Activated CD8-positive, alpha-beta memory T cell treated with anti-CD3 and anti-CD28 coated beads for 48 hours (primary cell): ENCODE measurements at regions not wholly inside any gene's neighbourhood (a gene's known extent, or its start where the extent isn't known, plus 50 kb on each side); places are given as distances from the start of the nearest gene placed in this dataset.

Experiments
- DNase-seq, 3 experiments: peaks; one replicate each; pipeline ENCODE4 v3.0.0-alpha.2; 2020; ENCODE audit warnings: low read depth in 2 of 3, low spot score in 2 of 3

DNA sequence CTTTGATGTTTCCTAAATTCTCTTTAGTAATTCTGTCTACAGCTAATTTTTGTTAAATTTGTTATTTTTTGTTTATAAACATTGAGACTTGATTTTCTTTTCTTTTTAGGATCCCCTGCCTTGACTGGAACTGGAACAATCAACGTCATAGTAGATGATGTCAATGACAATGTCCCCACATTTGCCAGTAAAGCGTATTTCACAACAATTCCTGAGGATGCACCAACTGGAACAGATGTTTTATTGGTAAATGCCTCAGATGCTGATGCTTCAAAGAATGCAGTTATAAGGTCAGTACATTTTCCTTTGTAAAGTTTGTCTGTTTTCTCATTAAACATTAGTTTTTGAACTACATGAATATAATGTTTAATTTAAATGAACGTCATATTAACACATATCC lies 119.4 kb downstream of the FAT4 start:
- no peak for DNase-seq

DNA sequence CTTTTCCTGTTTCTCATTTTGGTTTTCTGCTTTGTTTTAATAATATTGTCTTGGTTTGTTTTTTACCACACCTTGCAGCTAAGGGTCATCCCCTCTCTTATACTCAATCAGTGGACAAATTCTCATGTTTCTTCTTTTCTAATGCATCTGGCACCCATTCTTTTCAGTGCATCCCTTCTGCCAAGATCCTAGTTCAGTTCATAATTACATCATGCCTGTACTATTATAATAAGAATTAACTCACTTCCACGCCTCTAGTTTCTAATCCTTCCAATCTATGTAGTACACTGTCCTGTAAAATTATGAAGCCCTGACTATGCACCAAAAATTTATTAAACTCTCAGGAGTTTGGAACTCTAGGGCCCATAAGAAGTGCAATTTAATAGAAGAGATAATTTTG lies 126.1 kb downstream of the FAT4 start:
- DNase-seq, result no peak

DNA sequence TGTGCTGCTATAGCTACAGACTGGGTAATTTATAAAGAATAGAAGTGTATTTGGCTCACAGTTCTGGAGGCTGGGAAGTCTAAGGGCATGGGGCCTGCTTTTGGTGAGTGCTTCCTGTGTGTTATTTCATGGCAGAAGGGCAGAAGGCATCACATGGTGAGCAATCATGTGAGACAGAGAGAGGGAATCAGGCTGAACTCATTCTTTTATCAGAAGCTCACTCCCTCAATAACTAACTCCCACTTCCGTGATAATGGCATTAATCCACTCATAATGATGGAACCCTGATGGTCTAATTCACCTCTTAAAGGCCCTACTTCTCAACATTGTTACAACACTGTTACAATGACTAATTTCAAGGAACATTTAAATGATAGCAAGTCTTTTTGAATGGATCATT lies 129.4 kb downstream of the FAT4 start:
- DNase-seq, result no peak

DNA sequence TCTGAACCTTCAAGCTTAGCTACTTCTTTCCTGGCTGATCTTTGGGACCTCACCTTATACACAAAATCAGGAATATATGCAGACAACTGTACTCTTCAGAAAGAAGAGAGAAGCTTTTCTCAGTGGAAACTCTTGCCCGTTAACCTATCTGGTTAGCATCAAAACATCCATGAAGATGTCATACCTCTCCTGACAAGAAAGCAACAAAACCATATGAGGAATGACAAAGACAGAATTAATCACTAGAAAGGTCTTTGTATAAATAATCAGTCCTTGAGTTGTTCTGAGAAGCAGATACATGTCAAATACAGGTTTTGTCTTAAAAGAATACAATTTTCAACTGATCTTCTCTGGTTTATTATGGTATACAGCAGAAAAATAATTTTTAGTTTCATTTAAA lies 130.8 kb downstream of the FAT4 start:
- no peak for DNase-seq

GRCh38 chr4:125447551-125448290 lies 133.0 kb downstream of the FAT4 start:
- DNase-seq, result no peak

- DNase-seq, result no peak
Observed at GRCh38 chr4:125456075-125456474, 141.3 kb downstream of the FAT4 start.

DNA sequence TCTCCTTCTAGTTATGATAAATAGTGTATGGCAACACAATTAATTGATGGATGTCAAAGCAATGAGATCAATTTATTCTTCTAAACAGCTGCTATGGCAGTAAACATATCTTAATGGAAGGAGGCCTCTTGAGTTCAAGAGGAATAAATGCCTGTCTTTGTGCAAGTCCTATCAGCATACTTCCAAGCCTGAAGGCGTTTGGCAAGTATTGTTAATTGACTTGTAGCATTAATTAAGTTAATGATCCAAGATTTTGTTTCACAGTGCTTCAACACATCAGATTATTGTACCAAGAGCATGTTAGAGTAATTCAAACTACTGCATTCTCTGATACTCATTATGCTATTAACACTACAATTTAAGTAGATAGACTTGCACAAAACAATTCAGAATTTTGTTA lies 144.8 kb downstream of the FAT4 start:
- DNase-seq, result no peak

- no peak for DNase-seq
Observed at GRCh38 chr4:125461676-125462363, 147.1 kb downstream of the FAT4 start.

DNA sequence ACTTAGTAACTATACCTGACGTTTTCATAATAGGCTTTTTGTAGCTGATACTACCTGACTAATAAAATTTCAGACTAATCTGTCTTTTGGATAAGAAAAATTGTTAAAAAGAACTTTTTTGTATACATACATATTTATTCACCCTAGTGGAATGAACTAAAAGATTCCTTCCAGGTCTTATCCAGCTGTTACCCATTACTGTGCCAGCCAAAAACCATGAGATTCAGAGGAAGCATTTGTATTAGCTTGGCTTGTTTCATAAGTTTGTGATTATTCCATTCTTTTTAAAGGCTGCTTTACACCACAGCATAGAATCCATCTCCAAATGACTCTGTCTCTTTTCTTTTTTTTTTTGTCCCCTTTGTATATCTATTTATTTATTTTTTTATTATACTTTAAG lies 149.4 kb downstream of the FAT4 start:
- no peak for DNase-seq

GRCh38 chr4:125481334-125482045 lies 166.7 kb downstream of the FAT4 start:
- DNase-seq, result no peak

- no peak for DNase-seq
Observed at GRCh38 chr4:125482822-125483221, 168.1 kb downstream of the FAT4 start.

DNA sequence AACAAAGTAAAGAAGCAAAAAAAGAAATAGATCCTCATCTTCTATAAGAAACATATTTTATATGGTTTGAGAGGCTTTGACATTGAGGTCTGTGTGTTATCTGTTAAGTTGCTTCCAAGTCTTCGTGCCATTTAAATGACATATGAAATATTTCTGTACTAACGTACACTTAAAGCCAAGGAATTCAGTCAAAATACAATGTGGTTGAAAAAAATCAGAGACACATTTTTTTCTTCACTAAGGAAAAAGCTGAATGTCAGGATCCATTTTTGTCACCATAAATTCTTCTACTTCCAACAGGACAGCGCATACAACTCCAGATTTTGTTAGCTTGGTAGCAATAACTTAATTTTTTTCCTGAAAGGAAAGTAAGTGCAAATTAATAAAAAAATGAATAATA lies 168.5 kb downstream of the FAT4 start:
- no peak for DNase-seq

DNA sequence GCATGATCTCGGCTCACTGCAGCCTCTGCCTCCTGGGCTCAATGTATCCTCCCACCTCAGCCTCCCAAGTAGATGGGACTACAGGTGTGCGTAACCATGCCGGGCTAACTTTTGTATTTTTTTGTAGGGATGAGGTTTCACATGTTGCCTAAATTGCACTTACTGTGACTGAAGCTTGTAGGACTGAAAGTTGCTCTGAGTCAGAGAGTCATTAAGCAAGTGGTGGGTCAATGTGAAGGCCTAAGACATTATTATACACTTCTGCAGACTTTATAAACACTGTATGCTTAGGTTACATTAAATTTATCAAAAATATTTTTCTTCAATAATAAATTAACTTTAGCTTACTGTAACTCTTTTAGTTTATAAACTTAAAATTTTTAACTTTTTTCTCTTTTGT lies 170.2 kb downstream of the FAT4 start:
- DNase-seq, result no peak

GRCh38 chr4:125486351-125486750 lies 171.6 kb downstream of the FAT4 start:
- DNase-seq, result no peak

DNA sequence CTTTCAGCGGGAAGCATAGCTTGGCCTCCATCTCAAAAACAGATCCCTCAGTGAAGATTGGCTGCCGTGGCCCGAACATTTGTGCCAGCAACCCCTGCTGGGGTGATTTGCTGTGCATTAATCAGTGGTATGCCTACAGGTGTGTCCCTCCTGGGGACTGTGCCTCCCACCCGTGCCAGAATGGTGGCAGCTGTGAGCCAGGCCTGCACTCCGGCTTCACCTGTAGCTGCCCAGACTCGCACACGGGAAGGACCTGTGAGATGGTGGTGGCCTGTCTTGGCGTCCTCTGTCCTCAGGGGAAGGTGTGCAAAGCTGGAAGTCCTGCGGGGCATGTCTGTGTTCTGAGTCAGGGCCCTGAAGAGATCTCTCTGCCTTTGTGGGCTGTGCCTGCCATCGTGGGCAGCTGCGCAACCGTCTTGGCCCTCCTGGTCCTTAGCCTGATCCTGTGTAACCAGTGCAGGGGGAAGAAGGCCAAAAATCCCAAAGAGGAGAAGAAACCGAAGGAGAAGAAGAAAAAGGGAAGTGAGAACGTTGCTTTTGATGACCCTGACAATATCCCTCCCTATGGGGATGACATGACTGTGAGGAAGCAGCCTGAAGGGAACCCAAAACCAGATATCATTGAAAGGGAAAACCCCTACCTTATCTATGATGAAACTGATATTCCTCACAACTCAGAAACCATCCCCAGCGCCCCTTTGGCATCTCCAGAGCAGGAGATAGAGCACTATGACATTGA lies 175.4 kb downstream of the FAT4 start:
- no peak for DNase-seq

DNA sequence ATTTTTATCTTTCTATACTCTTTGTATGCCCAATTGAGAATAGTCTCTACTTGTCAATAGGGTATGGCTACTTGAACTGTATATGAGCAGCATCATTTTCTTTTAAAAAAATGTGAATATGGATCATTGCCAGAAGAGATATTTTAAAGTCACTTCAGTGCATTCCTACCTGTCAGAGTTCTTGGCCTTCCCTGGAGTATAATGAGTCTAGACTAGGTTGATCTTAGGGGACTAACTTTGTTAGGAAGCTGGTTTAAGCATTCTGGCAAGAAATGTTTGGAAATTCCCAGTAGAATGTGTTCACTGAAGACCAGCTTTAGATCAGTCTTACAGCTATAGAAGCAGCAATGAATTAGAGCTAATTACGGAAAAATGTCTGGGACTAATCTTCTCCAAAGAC lies 178.2 kb downstream of the FAT4 start:
- no peak for DNase-seq

GRCh38 chr4:125497861-125498260 lies 183.1 kb downstream of the FAT4 start:
- no peak for DNase-seq

DNA sequence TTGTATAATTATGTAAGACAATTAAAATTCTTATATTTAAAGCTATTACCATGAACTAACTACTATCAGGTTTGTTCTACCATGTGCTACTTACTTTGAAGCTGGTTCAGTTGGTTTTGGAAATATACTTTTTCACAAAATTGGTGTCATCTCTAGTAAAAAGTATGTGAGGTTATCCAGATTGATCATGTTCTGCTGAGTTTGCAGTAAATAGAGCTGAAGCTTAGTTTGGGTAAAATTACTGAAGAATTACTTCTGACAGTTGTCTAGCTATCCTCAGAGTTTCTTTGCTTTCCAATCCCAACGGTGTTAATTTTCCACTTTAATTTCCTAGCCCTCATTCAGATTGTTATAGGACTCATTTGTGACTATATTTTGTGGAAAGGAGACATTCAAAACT lies 184.2 kb downstream of the FAT4 start:
- no peak for DNase-seq

DNA sequence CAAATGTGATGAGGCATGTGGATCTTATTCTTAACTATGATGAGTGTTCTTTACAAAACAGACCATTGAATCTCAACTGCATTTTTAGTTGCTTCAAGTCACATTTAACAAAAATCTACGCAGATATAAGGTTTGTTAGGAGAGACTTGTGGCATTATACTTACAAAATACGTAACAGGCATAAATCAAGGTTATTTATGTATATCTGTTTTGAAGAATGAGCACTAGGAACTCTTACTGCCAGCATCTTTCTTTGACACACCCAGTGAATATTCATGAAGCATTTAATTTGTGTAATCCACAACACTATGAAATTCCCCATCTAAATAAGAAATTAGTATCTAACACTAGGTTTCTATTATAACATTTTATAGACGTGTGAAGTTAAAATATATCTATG lies 186.3 kb downstream of the FAT4 start:
- DNase-seq, result no peak

GRCh38 chr4:125501568-125501967 lies 186.8 kb downstream of the FAT4 start:
- no peak for DNase-seq

- DNase-seq, result no peak
Observed at GRCh38 chr4:125505621-125506020, 190.9 kb downstream of the FAT4 start.

DNA sequence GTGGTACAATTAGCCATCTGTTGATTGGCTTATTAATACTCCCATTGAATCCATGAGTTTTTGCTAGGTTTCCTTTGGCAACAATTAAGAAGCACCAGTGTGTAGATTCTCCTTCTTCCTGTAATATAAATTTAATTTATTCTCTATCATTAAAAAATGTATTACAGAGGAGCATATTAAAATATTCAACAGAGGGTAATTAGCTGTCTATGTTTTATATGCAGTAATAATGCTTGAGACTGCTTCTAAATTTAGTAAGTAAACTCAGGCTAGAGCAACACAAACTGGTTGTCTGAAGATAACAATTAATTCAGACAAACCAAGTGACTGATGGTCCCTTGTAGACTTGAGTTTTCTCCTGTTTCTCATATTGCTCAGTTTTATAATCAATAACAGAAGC lies 192.4 kb downstream of the FAT4 start:
- DNase-seq, result no peak
